ENCODE measurements at regions not wholly inside any gene's neighbourhood (a gene's known extent, or its start where the extent isn't known, plus 50 kb on each side); places are given as distances from the start of the nearest gene placed in this dataset.
A peak's percentile ranks its signal among the peaks of the same experiment; 100 is the strongest.

- DNase-seq (ENCODE audit: low spot score): no peak
Observed at GRCh38 chr1:25001125-25001915, 71.2 kb upstream of the RUNX3 start.

DNA sequence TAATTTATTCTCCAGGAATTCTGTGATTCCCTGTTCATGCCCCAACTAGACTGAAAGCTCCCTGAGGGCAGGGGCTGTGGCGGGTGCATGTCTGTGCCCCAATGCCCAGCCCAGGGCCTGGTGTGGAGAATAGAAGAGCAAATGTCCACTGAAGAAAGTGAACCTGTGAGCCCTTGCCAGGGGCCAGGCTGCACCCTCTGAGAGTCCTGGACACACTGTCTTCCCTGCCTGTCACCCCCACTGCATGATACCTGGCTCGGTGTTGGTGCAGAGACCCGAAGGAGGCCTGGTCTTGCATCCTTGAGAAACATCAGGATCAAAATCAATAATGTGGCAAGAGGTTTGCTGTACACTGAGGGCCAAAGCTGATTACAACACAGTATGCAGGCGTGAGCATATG is 69.8 kb upstream of the RUNX3 start:
- DNase-seq (ENCODE audit: low spot score): no peak

GRCh38 chr1:24999426-24999825 is 69.3 kb upstream of the RUNX3 start:
- no peak for DNase-seq (ENCODE audit: low spot score)

DNA sequence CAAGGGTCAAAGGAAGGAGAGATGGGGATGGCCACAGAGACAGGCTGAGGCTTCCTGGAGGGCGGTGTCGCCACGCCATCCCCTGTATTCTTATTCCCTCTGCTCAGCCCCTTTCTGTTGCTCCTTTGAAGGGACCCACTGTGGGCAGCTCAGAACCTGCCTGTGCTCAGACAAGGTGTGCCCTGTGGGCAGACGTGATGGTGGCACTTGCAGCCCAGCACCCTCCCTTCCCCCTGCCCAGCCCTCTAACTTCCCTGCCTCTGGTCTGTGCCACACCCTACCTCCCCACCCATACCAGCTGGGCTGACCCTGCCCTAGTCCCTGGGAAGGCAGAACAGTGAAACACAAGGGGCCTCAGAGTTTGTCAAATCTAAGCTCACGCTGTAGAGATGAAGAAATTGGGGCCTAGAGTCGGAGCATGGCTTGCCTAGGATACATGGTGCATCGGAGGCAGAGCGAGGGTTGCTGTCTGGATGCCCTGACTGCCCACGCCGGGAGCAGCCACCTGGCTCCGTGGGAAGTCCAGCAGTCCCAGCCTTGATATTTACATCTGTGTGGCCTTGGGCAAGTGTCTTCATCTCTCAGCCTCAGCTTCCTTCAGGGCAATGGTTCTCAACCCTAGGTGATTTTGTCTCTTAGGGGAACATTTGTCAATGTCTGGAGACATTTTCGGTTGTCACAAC is 68.6 kb upstream of the RUNX3 start:
- DNase-seq (ENCODE audit: low spot score): no peak

DNA sequence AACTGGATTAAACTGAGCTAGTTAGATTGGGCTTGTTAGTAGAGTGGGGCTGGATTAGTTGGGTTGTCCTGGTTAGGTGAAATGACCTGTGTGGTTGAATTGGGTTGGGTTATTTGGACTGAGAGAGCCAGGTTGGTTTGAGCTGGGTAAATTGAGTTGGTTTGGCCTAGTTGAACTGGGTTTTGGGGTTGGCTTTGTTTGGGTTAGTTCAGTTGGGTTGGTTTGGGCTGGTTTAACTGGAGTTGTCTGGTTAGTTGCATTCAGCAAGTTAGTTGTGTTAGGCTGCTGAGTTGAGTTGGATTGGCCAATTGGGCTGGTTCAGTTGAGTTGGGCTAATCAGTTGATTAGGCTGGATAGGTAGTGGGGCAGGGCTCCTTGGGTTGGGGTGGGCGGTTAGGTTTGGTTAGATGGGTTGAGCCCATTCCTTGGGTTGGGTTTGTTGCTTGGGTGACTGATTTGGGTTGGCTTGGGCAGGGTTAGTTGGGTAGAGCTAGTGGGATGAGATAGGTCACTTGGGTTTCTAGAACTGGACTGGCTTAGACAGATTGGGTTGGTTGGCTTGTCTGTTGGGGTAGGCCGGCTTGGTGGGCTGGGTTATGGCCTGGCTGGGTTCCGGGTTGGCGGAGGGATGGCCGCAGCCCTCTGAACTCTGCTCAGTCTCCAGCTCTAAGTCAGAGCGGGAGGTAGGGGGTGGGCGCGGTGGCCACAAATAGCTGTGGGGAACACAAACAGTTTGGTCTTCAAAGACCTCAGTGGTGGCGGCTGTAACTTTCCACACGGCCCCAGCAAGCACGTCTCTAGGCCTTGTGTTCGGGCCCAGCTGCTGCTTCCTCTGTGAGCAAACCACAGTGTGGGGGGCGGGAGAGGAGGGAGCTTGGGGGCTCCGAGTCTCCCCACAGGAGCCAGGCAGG is 67.2 kb upstream of the RUNX3 start:
- no peak for DNase-seq (ENCODE audit: low spot score)

GRCh38 chr1:24996456-24996855 is 66.4 kb upstream of the RUNX3 start:
- no peak for DNase-seq (ENCODE audit: low spot score)

DNA sequence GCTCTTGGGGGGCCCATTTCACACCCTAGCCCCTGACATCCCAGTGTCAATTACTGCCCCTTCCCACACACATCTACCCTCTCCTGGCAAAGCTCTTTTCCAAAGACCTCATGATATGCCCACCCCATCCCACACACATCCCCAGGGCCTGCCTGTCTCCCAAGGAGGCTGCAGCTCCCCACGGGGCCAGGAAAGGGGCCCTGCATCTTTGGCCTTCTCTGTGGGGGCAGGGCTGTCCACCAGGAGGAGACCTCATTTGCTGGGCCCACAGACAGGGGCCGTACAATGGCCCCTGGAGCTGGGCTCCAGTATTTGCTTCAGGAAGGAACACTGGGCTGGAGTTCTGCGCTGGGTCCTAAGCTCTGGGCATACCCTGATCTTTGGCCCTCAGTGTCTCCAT is 65.6 kb upstream of the RUNX3 start:
- DNase-seq (ENCODE audit: low spot score): no peak

GRCh38 chr1:24995140-24995539 is 65.1 kb upstream of the RUNX3 start:
- DNase-seq (ENCODE audit: low spot score): no peak

- no peak for DNase-seq (ENCODE audit: low spot score)
Observed at GRCh38 chr1:24993871-24994580, 64.0 kb upstream of the RUNX3 start.

DNA sequence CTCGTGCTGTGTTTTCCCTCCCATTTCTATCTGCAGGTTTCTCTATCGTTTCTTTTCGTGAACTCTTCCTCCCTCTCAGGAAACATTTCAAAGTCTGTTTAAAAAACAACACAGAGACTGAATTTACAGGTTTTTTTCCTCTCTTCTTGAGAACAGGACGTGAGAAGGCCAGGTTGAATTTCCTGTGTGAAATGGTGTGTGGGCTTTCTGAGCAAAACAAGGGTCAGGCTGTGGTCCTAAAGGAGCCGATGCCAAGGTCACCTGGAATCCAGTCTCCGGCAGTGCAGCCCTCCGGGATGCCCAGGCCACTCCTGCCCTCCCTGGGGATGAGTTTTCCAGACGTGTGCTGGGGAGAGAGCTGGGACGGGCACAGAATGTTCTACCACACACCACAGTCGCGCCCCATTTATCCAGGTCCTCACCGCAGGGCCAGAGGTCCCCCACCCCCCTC is 62.7 kb upstream of the RUNX3 start:
- DNase-seq (ENCODE audit: low spot score): no peak

DNA sequence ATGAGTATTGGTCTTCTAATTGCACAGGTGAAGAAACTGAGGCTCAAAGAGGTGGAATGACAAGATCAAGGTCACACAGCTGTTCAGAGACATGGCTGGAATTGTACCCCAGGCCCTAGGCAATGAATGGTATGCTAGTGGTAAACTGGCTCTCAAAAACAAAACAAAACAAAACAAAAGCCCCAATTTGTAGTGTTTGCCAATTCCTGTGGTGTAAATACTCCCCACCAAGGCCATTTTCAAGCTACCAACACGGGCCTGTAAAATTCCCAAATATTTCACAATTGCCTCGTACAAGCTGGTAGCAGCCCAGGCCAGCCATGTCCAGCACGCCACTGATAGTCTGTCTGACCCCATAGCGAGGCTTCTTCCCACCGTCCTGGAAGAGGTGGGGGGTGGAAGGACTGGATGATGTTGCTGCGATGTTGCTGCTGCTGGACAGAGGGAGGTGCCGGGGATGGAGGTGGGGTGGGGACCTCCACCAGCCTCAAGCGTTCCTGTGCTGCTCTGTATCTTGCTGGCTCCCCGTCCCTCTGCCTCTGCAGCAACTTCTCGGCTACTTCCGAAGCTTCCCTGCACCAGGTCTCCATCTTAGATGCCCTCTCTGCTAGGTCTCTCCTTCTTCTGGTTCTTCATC is 62.2 kb upstream of the RUNX3 start:
- no peak for DNase-seq (ENCODE audit: low spot score)

- DNase-seq (ENCODE audit: low spot score): no peak
Observed at GRCh38 chr1:24991697-24992096, 61.6 kb upstream of the RUNX3 start.

DNA sequence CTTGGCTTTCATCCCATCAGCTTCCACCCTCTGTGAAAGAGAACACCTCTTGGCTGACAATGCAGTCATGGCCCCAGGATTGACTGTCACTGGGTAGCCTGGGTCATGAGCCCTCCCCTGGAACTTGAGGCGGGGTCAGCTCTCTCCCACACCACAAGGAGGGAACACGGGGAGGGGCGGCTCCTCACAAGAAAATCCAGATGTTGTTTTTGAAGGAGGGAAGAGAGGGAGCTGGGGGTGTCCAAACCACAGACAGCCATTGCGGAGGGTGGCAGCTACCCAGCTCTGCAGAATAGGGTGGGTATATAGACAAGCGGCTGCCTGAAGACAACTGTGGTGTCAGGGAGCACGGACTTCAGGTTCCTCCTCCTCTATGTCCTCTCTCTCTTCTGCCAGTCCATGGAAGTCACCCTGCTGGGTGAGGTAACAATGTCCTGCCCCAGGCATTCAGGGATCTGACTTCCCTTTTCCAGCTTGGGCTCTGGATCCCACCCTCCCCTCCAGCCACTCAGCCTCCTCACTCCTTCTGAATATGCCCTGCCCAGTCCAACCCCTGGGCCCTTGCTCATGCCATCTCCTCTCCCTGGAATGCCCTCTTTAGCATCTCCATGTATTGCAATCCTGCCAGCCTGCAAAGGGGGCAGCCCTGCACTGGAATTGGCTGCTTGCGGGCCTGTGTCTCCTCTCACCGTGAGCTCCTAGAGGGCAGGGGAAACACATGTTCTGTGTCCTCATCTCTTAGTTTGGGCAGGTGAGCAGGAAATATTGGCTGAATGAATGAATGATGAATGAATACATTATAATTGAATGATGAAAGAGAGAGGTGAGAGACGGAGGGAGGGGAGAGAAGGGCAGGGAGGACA is 60.9 kb upstream of the RUNX3 start:
- DNase-seq (ENCODE audit: low spot score): no peak

DNA sequence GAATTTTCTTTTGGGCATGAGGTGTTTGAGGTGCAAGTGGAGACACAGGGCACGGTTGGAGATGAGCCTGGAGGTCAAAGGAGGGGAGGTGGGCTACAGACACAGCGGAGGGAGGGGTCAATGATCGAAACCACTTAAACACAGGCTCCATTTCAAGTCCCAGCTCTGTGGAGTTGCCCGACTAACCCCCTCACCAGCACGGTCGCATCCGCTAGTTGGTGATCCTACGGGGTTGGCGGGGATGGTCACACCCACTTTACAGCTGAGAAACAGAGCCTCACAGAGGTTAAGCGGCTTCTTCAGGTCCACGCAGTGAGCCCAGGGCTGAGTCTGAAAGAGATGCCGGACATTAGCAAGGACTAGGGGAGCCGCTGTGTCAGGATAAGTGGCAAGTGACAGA is 60.1 kb upstream of the RUNX3 start:
- DNase-seq (ENCODE audit: low spot score): no peak

DNA sequence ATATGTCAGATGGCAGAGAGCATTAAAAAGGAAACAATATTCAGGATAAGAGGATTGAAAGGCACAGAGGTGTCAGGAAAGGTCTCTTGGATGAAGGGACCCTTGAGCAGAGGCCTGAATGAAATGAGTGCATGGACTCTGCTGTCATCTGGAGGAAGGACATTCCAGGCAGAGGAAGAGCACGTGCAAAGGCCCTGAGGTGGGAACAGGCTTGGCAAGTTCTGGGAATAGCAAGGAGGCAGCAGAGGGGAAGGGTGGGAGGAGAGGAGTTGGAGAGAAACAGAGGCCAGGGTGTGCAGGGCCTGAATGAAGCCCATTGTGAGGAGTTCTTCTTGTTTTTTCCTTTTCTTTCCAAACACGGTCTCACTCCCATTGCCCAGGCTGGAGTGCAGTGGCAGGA is 59.0 kb upstream of the RUNX3 start:
- DNase-seq (ENCODE audit: low spot score): no peak

DNA sequence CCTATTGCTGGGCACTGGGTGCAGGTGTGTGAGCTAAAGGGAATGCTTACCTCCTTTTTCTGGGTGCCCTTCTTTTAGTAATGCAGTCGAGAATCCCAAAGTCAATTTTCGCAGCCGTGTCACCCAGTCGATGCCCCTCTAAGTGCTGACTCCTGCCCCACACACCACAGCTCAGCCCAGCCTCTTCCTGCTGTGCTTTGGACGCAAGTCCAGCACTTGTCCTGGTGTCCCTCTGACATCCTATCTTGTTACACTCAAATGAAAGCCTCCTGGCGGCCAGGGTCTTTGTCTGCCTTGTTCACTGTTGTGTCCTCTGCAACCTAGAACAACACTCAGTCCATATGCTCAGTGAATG is 58.5 kb upstream of the RUNX3 start:
- no peak for DNase-seq (ENCODE audit: low spot score)

DNA sequence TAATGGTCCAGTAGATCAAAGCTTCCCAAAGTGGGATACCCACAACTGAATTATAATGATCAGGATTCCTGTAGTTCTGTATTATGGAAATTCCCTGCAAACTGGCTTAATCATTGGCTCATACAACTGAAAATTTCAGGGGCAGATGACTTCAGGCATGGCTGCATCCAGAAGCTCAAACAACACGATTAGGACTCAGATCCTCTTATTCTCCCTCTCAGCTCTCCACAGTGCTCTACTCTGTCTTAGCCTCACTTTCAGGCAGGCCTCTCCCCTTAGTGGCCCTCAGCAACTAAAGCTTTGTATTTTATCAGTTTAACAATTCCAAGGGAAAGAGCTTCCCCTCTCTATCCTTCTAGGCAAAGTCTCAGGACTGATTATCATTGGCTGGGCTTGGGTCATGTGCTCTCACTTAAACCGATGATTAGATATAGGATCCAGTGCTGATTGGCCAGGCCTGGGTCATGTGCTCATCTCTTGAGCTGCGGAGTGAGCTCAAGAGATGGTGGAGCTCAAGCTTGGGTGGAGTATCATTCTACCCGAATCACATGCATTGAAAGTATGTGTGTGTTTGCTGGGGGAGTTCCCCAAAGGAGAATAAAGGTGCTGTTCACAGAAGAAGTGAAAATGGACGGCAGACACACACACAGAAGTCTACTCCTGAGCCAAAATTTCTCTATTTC is 57.9 kb upstream of the RUNX3 start:
- DNase-seq (ENCODE audit: low spot score): no peak

DNA sequence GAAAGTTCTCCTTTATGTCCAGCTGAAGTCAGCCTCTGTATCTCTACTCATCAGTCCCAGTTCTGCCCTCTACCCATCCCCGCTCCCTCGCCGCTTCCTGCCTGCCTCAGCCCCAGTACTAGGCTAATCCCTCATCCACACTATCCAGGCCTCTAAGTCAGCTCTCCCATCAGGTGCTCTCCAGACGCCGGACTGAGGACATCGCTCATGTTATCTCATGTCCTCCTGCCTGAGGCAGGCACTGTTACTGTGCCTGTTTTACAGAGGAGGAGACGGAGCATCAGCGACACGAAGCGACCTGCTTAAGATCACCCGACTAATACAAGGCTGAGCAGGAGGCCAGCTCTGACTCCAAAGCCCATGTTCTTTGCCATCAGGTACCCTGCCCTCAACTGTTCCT is 57.3 kb upstream of the RUNX3 start:
- DNase-seq (ENCODE audit: low spot score): no peak

DNA sequence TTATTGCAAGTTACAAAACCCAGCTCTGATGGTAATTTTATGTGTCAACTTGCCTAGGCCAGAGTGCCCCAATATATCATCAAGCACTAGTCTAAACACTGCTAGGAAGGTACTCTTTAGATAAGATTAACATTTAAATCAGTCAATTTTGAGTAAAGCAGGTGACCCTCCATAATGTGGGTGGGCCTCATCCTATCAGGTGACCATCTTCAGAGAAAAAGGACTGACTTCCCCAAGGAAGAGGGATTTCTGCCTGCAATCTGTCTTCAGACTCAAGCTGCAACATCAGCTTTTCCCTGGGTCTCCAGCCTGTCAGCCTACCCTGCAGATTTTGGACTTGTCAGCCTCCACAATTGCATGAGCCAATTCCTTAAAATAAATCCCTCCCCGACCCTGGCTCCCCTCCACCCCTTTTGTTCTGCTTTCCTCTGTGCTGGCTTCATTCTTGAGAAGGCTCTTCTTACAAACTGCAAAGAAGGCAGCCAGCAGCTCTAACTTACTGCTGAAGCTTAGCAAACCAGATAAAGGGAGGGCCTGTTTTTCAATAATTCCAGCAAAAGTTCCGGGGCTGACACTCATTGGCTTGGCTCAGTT is 56.4 kb upstream of the RUNX3 start:
- DNase-seq (ENCODE audit: low spot score): peak; percentile 33

GRCh38 chr1:24985737-24986136 is 55.7 kb upstream of the RUNX3 start:
- DNase-seq (ENCODE audit: low spot score): no peak
